Ishikawa (cell line): ENCODE measurements at regions not wholly inside any gene's neighbourhood (a gene's known extent, or its start where the extent isn't known, plus 50 kb on each side); places are given as distances from the start of the nearest gene placed in this dataset.

Experiments used
- CEBPB ChIP-seq: IDR thresholded peaks from 2 replicates; pipeline ENCODE4 v1.6.1; 2012
- CREB1 ChIP-seq: IDR thresholded peaks from 2 replicates; pipeline ENCODE4 v1.6.1; 2012; ENCODE audit warnings: low read depth
- EGR1 ChIP-seq: IDR thresholded peaks from 2 replicates; pipeline ENCODE4 v1.6.1; 2012
- EP300 ChIP-seq: IDR thresholded peaks from 2 replicates; pipeline ENCODE4 v1.6.1; 2012; ENCODE audit warnings: borderline replicate concordance
- FOXM1 ChIP-seq: IDR thresholded peaks from 2 replicates; pipeline ENCODE4 v1.6.1; 2012; ENCODE audit warnings: low read depth, borderline replicate concordance
- NFIC ChIP-seq: IDR thresholded peaks from 2 replicates; pipeline ENCODE4 v1.6.1; 2012
- RAD21 ChIP-seq: IDR thresholded peaks from 2 replicates; pipeline ENCODE4 v1.6.1; 2012; ENCODE audit warnings: low read depth
- TAF1 ChIP-seq: IDR thresholded peaks from 2 replicates; pipeline ENCODE4 v1.6.1; 2012; ENCODE audit warnings: low read depth, mild to moderate bottlenecking
- TCF12 ChIP-seq: IDR thresholded peaks from 2 replicates; pipeline ENCODE4 v1.6.1; 2012; ENCODE audit warnings: low read depth
- TEAD4 ChIP-seq: IDR thresholded peaks from 2 replicates; pipeline ENCODE4 v1.6.1; 2012
- YY1 ChIP-seq: IDR thresholded peaks from 2 replicates; pipeline ENCODE4 v1.6.1; 2012; ENCODE audit warnings: low read depth
- ZBTB7A ChIP-seq: IDR thresholded peaks from 2 replicates; pipeline ENCODE4 v1.6.1; 2012; ENCODE audit warnings: low read depth
- TF ChIP-seq, protein P1 (sequence below): IDR thresholded peaks from 2 replicates; pipeline ENCODE4 v1.6.1; 2012; ENCODE audit warnings: low read depth, mild to moderate bottlenecking
- TF ChIP-seq, protein P2 (sequence below): IDR thresholded peaks from 2 replicates; pipeline ENCODE4 v1.6.1; 2012
- TF ChIP-seq, protein P3 (sequence below): IDR thresholded peaks from 2 replicates; pipeline ENCODE4 v1.6.1; 2012

DNA sequence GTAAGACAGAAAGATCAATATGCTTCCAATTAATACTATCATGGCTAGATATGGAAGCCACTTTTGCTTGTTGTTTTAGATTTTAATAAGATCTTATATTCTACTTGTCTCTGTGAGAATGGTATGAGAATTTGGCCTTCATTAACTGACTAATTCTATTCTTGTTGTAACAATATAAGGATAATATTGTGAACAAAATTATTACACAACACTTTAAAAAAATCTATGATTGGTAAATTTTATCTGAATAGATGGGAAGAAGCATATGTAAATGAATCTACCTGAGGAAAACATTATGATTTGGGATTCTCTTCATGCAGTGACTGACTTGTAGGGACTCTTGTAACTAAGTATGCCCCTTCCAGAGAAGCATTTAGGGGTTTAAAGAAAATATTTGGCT, 308.9 kb upstream of the KCND2 start:
- TF ChIP-seq FOXM1 (no peak), CEBPB (no peak), EGR1 (no peak), NFIC (no peak), CREB1 (no peak), TCF12 (no peak), EP300 (no peak)

DNA sequence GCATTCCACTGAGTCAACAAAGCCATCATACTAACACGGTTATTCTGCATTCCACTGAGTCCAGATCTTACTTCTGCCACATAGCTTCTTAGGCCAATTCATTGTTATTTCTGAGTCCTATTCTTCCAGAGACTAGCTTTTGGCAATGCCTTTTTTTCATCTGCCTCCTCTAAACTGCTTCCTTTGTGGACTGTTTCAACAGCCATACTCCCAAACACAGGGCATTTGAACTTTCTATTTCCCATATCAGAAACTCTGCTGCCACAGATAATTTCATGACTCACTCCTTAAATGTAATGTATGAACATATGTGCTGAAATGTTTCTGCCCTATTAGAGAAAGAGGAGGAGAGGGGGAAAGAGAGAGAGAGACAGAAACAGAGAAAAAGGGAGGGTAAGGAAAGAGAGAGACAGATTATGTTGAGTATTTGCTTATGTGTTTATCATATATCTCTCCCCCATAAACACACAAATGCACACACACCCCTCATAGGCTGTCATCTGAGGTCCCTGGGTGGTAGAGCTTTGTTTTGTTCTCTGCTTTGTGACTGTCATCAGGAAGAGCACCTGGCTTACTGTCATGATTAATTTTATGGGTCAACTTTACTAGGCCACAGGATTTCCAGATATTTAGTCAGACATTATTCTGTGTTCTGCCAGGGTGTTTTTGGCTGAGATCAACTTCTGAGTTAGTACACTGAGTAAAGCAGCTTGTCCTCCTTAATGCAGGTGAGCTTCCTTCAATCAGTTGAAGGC, 308.0 kb upstream of the KCND2 start:
- no peak for TF ChIP-seq TAF1
- TF ChIP-seq NFIC = no peak
- TF ChIP-seq, protein P1, sequence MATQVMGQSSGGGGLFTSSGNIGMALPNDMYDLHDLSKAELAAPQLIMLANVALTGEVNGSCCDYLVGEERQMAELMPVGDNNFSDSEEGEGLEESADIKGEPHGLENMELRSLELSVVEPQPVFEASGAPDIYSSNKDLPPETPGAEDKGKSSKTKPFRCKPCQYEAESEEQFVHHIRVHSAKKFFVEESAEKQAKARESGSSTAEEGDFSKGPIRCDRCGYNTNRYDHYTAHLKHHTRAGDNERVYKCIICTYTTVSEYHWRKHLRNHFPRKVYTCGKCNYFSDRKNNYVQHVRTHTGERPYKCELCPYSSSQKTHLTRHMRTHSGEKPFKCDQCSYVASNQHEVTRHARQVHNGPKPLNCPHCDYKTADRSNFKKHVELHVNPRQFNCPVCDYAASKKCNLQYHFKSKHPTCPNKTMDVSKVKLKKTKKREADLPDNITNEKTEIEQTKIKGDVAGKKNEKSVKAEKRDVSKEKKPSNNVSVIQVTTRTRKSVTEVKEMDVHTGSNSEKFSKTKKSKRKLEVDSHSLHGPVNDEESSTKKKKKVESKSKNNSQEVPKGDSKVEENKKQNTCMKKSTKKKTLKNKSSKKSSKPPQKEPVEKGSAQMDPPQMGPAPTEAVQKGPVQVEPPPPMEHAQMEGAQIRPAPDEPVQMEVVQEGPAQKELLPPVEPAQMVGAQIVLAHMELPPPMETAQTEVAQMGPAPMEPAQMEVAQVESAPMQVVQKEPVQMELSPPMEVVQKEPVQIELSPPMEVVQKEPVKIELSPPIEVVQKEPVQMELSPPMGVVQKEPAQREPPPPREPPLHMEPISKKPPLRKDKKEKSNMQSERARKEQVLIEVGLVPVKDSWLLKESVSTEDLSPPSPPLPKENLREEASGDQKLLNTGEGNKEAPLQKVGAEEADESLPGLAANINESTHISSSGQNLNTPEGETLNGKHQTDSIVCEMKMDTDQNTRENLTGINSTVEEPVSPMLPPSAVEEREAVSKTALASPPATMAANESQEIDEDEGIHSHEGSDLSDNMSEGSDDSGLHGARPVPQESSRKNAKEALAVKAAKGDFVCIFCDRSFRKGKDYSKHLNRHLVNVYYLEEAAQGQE = no peak
- TF ChIP-seq, protein P2, sequence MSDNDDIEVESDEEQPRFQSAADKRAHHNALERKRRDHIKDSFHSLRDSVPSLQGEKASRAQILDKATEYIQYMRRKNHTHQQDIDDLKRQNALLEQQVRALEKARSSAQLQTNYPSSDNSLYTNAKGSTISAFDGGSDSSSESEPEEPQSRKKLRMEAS = no peak
- TF ChIP-seq YY1 = no peak
- TF ChIP-seq RAD21 = no peak
- no peak for TF ChIP-seq EGR1
- no peak for TF ChIP-seq TCF12
- TF ChIP-seq, protein P3, sequence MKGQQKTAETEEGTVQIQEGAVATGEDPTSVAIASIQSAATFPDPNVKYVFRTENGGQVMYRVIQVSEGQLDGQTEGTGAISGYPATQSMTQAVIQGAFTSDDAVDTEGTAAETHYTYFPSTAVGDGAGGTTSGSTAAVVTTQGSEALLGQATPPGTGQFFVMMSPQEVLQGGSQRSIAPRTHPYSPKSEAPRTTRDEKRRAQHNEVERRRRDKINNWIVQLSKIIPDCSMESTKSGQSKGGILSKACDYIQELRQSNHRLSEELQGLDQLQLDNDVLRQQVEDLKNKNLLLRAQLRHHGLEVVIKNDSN = no peak
- no peak for TF ChIP-seq EP300
- TF ChIP-seq TEAD4 = no peak
- TF ChIP-seq CEBPB = no peak
- no peak for TF ChIP-seq ZBTB7A
- TF ChIP-seq FOXM1 = no peak

DNA sequence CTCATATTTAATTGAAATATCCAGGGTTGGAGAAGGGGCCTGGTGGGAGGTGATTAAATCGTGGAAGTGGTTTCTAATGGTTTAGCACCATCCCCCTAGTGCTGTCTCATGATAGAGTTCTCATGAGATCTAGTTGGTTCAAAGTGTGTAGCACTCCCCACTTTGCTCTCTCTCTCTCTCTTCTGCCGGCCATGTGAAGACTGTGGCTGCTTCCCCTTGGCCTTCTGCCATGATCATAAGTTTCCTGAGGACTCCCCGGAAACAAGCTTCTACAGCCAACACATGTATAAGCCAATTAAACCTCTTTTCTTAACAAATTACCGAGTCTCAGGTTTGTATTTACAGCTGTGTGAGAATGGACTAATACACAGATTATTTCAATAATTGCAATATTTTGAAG, 305.8 kb upstream of the KCND2 start:
- TF ChIP-seq EGR1 (no peak), RAD21 (no peak), CREB1 (no peak), FOXM1 (no peak), YY1 (no peak), TAF1 (no peak)
- TF ChIP-seq, protein P1 = no peak
- TF ChIP-seq, protein P3 = no peak

DNA sequence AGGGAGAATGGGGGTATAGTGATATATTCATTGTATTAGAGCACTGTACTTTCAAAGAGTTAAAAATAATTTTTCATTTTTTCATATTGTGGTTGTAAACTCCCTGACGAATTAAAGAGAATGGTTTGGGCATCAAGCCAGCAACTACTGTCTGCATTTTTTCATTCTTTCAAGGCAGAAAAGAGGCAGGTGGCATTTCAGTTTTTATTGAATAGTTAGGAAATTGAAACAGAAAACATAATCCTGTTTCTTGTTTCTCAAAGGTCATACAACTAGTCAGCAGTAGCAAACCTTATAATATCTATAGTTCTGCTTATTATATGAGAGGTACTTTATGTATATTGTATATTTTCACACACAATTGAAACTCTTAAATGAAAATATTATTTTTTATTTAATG, 303.9 kb upstream of the KCND2 start:
- TF ChIP-seq CEBPB (no peak), TEAD4 (no peak), CREB1 (no peak), EP300 (no peak), NFIC (no peak), RAD21 (no peak), YY1 (no peak), TCF12 (no peak), TAF1 (no peak), ZBTB7A (no peak), EGR1 (no peak), FOXM1 (no peak)
- TF ChIP-seq, protein P1 = no peak

DNA sequence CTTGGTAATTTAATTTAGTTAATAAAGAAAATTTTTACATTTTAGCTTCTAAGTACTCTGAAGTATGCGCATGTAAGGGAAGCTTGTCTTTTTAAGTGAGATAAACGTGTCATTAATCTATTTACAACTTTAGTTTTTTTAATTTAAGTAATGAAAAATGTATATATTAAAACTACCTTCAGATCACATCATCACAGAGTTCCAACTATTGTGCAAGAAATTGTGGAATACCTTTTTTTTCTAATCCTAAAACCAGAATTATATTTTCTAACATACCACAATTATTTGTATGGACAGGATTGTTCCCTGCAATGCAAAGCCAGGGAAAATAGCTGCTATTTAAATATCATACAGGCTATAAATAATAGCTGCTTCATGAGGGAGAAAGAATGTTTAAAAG, 303.2 kb upstream of the KCND2 start:
- TF ChIP-seq CEBPB (no peak), NFIC (no peak), RAD21 (no peak), TEAD4 (no peak), FOXM1 (no peak), ZBTB7A (no peak), EP300 (no peak), TAF1 (no peak)
- TF ChIP-seq, protein P2 = no peak
- TF ChIP-seq, protein P1 = no peak
